SHP77 treated with DMSO at 0.1 percent for 48 hours (cell line): ENCODE measurements at regions not wholly inside any gene's neighbourhood (a gene's known extent, or its start where the extent isn't known, plus 50 kb on each side); places are given as distances from the start of the nearest gene placed in this dataset.

Experiments
- DNase-seq: peaks from one replicate; lab custom pipeline; 2025; lab: John Stamatoyannopoulos, UW

- DNase-seq = no peak
These were observed 519.5 kb upstream of the LRRC4C start for GRCh38 chr11:41978945-41979344.

- DNase-seq = no peak
These were observed 521.3 kb upstream of the LRRC4C start for GRCh38 chr11:41980741-41981140.

- DNase-seq = no peak
These were observed 522.8 kb upstream of the LRRC4C start for GRCh38 chr11:41982276-41982675.

- no peak for DNase-seq
These were observed 523.5 kb upstream of the LRRC4C start for GRCh38 chr11:41982975-41983374.

- no peak for DNase-seq
These were observed 524.0 kb upstream of the LRRC4C start for GRCh38 chr11:41983475-41983874.

GRCh38 chr11:41984023-41984422, 524.6 kb upstream of the LRRC4C start:
- DNase-seq = no peak

GRCh38 chr11:41985799-41986198, 526.3 kb upstream of the LRRC4C start:
- no peak for DNase-seq

- DNase-seq = no peak
These were observed 529.6 kb upstream of the LRRC4C start for GRCh38 chr11:41988951-41989572.

- DNase-seq = no peak
These were observed 530.5 kb upstream of the LRRC4C start for GRCh38 chr11:41989823-41990380.

- DNase-seq = no peak
These were observed 537.1 kb upstream of the LRRC4C start for GRCh38 chr11:41996533-41996932.

- no peak for DNase-seq
These were observed 538.5 kb upstream of the LRRC4C start for GRCh38 chr11:41997844-41998401.

GRCh38 chr11:41999066-41999465, 539.6 kb upstream of the LRRC4C start:
- DNase-seq = no peak

- DNase-seq = no peak
These were observed 544.3 kb upstream of the LRRC4C start for GRCh38 chr11:42003801-42004200.

- no peak for DNase-seq
These were observed 547.3 kb upstream of the LRRC4C start for GRCh38 chr11:42006766-42007165.

GRCh38 chr11:42012271-42012670, 552.8 kb upstream of the LRRC4C start:
- no peak for DNase-seq

- no peak for DNase-seq
These were observed 554.3 kb upstream of the LRRC4C start for GRCh38 chr11:42013656-42014201.

GRCh38 chr11:42021911-42022310, 562.5 kb upstream of the LRRC4C start:
- no peak for DNase-seq

GRCh38 chr11:42023267-42023666, 563.8 kb upstream of the LRRC4C start:
- no peak for DNase-seq

GRCh38 chr11:42025121-42025803, 565.8 kb upstream of the LRRC4C start:
- DNase-seq = no peak

GRCh38 chr11:42034826-42035225, 575.4 kb upstream of the LRRC4C start:
- no peak for DNase-seq

GRCh38 chr11:42036201-42036600, 576.7 kb upstream of the LRRC4C start:
- DNase-seq = no peak

- no peak for DNase-seq
These were observed 583.9 kb upstream of the LRRC4C start for GRCh38 chr11:42043312-42043711.
